Stimulated activated CD8-positive, alpha-beta memory T cell treated with anti-CD3 and anti-CD28 coated beads, Interleukin-12 subunit alpha, Interleukin-12 subunit beta, amount 100 ng/mL, for 4 hours (primary cell): ENCODE measurements at regions not wholly inside any gene's neighbourhood (a gene's known extent, or its start where the extent isn't known, plus 50 kb on each side); places are given as distances from the start of the nearest gene placed in this dataset.

Source experiments
- DNase-seq: peaks from one replicate; pipeline ENCODE4 v3.0.0-alpha.2; 2020; ENCODE audit warnings: low read depth

DNA sequence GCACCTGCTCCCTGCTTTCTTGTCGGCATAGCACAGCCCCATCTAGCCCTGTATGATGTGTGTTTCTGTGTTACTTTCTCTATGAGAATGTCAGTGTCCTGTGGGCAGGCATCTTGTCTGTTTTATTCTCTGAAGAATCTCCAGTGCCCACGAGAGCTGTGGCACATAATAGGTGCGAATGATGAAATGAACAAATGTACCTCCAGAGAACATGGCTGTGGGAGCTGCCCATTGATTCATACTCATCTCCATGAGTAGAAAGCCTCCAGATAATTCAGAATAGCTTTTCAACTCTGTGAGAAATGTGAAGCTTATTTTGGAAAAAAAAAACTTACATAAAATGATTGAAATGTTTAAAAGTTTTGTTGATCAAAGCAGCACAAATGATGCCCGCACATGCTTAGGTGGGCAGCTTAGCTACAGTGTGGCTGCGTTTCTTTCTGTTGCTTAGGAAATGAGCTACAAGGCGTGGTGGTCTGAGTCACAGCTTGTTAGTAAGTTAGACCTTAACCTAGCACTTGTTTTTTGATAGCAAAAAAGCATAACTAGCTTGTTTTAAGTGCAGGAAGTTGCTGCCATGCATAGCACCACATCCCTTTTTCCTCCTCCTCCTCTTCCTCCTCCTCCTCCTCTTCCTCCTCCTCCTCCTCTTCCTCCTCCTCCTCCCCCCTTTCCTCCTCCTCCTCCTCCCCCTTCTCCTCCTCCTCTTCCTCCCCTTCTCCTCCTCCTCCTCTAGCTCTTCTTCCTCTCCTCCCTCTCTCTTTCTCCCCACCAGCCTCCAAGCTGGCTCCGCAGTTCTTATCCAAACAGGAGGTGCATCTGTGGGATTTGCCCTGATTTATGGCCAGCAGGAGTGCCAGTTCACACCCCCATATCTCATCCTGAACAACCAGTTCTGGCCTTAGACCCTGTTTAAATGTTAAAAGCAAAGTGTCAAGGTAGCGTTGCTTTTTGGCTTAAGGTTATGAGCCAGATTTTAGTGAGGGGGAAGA lies 221.5 kb downstream of the IRF8 start:
- DNase-seq: no peak

DNA sequence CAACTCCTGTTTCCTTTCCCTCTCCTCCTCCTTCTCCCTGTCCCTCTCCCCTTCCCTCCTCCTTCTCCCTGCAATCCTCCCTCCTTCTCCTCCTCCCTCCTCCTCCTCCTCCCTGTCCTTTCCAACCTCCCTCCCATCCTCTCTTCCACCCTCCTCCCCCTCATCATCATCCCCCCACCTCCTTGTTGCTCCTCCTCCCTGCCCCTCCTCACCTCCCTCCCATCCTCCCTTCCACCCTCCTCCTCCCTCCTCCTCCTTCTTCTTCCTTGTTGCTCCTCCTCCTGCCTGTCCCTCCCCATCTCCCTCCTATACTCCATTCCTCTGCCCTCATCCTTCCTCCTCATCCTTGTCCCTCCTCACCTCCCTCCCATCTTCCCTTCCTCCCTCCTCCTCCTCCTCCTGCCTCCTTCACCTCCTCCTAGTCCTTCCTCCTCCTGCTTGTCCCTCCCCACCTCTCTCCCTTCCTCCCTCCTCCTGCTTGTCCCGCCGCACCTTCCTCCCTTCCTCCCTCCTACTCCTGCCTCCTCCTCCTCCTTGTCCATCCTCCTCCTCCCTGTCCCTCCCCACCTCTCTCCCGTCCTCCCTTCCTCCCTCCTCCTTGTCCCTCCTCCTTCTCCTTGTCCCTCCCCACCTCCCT lies 222.5 kb downstream of the IRF8 start:
- no peak for DNase-seq

DNA sequence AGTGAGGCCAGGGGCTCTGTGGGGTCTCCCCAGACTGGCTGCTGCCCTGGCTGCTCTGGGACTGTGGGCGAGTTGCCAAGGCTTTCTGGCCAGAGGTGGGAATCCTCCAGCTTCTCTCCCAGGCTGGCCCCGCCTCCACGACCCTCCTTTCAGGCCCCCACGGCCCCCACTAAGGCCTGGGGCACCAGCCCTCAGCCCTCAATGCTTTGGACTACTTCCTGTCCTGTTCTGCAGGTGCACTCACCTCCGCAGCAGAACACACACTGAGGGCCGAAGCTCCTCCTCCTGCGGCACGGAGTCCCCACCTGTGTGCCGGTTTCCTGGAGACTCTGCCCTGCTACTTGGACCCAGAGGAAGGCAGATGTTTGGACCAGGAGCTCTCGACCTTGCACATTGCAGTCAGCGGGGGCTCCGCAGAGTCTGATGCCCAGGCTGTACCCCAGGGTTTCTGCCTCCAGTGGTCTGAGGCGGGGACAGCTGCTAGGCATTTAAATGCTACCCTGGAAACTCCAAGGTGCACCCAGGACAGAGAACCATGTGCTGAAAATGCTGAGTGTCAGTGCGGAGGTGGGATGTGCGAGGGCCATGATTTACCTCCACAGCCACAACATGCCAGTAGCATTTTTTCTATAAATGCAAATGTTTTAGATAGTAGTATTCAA lies 223.8 kb downstream of the IRF8 start:
- DNase-seq: no peak

DNA sequence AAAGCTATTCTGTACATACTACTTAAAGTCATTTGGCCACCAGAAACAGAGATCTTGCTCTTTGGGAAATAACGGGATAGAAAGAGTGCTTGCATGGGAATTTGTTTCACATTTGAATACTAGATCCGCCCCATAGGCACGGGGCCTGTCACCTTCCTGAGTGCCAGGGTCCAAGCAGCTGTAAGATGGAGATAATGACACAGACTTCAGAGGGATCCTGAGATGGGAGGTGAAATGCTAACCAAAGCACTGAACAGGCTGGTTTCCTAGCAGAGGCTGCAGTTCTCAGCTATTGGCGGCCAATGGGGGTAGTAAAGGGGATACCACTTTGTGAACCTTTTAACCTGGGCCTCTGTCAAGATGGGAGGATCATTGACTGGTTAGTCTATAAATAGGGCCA lies 225.4 kb downstream of the IRF8 start:
- DNase-seq: no peak

DNA sequence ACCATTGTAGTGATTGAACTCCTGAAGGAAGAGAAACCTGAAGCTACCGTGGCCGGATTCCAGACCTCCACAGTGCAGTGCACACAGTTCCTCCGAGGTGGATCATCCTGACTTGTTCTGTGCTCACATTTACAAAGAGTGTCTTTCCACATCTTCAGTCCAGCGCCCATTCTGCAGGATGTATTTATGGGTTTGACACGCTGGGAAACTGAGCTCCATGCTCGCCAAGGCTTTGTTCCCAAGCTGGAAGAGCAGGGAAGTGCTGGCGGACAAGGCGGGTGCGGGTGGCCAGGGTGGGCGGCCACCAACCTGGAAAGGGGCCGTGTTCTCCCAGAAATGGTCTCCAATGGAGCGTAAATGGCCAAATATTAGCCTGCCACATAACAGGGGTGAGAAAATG lies 227.9 kb downstream of the IRF8 start:
- DNase-seq: no peak

DNA sequence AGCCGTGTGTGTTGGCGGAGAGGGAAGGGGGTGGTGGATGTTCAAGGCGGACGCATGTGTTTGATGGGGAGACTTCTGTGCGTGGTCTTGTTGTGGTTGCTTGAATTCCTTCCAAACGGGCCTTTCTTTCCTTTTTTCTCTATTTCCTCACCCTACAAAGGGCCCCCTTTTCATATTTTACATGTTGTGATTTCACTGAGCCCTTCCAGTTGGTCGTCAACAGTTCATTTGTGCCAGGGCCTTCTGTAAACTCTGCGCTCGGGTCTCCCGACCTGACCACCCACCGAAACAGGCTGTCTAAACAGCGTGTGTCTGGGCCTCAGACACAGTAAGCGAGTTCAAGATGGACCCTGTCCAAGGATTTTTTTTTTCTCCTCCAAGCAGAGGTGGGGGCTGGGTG lies 228.4 kb downstream of the IRF8 start:
- no peak for DNase-seq

DNA sequence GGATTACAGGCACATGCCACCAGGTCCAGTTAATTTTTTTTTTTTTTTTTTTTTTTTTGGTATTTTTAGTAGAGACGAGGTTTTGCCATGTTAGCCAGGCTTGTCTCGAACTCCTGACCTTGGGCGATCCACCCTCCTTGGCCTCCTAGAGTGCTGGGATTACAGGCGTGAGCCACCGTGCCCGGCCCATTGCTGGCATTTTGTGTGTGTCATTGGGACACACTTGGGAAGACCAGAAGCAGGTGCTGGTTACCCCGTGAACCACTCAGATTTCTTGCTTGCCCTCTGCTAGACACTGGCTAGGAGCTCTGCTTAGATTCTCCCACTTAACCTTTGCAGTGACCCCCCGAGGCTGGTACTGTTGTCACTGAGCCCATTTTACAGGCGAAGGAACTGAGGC lies 229.3 kb downstream of the IRF8 start:
- no peak for DNase-seq

DNA sequence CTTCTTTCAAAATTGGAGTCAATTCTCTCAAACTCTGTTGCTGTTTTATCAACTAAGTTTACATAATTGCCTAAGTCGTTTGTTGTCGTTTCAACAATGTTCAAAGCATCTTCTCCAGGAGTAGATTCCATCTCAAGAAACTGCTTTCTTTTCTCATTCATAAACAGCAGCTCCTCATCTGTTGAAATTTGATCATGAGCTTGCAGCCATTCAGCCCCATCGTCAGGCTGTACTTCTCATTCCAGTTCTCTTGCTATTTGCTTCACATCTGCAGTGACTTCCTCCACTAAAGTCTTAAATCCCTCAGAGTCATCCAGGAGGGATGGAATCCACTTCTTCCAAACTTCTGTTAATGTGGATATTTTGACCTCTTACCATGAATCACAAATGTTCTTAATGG lies 230.6 kb downstream of the IRF8 start:
- DNase-seq: no peak

GRCh38 chr16:86133377-86133776 lies 234.4 kb downstream of the IRF8 start:
- DNase-seq: no peak

GRCh38 chr16:86133847-86134375 lies 234.9 kb downstream of the IRF8 start:
- DNase-seq: no peak

DNA sequence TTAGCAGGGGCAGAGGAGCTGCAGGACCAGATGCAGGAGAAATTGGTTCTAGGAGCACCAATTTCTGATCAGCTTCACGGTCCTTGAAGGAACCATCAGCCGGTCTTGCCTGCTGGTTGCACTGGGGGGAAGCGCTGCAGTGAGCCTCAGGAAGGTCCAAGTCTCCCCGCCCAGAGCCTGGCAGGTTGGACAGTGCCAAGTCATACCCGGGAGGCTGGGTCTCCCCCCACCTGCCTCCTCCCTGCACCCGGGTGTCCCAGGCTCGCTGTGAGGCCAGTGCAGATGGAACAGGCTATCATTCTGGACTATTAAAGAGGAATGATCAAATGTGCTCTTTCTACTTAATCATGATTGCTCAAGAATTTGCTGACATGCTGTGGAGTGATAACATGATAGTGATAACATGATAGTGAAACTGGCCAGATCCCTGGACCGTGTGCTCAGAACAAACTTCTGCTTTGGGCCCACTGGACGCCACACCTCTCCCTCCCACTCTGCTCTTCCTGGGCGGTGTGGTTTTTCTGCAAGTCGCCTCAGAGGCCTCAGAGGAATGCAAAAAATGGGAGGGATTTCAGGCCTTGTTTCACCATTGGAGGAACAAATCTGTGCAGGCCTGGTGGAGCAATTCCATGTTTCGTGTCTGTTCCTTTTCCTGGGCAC lies 236.0 kb downstream of the IRF8 start:
- no peak for DNase-seq

DNA sequence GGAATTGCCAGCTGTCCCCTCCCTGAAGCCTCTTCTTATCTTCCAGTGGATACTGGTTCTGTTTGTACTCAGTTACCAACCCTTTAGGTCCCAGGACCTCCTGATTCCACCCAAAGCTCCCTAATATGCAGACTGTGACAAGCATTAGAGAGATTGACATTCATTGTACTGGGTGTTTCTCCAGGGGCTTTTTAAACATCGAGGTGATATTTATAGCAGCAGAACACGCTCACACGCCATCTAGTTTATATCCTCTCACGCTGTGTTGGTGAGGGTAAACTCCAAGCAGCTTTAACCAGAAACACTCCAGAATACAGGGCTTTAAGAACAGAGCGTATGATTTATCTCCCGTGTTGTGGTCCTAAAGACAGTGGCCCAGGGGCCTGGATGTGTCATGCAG lies 238.4 kb downstream of the IRF8 start:
- DNase-seq: no peak

DNA sequence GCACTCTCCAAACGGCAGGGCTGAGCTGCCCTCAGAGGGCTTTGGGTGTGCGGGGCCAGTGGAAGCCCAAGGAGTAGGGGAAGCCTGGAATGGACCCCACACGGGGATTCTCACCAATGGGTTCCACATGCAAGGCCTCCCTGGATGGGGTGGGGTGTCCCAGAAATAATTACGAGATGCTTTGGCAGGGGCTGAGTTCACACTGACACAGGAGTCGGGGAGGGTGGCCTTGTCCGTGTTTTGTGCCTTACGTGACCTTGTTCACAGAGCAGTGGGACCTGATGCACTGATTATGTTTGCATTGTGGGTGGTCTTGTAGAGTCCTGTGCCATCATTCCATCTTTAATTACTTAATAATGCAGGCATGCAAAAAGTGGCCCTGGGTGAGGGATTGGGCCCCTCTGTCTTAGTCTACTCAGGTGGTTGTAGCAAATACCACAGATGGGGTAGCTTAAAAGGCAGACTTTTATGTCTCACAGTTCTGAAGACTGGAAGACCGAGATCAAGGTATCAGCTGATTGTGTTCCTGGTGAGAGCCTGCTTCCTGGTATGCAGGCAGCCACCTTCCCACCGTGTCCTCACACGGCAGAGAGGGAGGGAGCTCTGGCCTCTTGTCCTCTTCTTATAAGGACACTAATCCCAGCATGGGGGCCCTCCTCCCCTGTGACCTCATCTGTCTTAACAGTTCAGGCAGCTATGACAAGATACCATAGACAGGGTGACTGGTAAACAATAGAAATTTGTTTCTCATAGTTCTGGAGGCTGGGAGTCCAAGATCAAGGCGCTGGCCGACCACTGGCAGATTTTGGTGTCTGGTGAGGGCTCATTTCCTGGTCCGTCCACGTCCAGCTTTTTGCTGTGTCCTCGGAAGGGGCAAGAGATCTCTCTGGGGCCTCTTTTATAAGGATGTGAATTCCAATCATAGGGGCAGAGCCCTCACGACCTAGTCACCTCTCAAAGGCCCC lies 239.4 kb downstream of the IRF8 start:
- no peak for DNase-seq

GRCh38 chr16:86142801-86143236 lies 243.9 kb downstream of the IRF8 start:
- DNase-seq: no peak

DNA sequence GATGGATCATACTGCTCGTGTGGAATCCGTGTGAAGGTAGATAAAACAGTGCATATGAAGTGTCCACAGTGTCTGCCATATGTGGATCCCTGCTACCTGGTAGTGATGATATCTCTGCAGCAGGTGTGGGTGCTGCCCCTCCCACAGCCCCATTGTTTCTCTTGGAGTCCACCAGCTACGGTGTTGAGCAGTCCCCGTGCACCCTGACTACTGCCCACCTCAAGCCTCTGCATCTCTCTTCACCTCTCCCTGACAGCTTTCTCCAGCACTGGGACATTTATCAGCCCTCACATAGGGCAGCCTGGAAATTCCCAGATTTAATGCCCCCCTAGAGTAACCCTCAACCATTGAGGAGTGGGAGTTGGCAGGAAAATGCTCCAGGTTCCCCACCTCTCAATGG lies 244.7 kb downstream of the IRF8 start:
- DNase-seq: no peak

GRCh38 chr16:86145669-86146068 lies 246.7 kb downstream of the IRF8 start:
- DNase-seq: no peak

DNA sequence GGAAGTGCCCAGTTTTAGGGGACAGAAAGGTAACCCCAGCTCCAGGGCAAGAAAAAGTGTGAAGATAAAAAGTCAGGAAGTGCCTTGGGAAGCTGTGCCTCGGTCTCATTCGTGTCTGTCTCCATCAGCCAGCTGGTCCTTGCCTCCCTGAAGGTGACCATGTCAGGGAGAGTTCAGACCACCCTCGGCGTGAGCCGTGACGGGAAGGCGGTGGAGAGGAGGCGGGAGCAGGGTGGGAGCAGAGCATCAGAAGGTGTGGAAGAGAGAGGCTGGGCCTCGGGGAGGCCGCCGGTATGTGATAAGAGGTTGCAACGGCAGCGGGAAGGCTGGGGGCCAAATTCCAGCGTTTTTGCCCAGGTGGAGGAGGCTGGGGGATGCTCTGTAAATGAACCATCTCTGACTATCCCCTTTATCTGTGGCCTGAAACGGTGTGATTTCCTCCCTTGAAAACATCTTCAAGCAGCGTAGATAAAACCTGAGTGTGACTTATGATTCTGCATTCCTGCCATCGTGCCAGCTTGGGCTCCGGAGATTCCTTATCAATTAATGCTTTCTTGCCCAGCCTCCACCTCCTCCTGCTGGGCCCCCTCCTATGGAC lies 251.8 kb downstream of the IRF8 start:
- no peak for DNase-seq

GRCh38 chr16:86151239-86151851 lies 252.4 kb downstream of the IRF8 start:
- no peak for DNase-seq

GRCh38 chr16:86156155-86156554 lies 257.2 kb downstream of the IRF8 start:
- DNase-seq: no peak

GRCh38 chr16:86157616-86158247 lies 258.8 kb downstream of the IRF8 start:
- DNase-seq: no peak
